Stomach (tissue), 4 donors: ENCODE measurements at regions not wholly inside any gene's neighbourhood (a gene's known extent, or its start where the extent isn't known, plus 50 kb on each side); places are given as distances from the start of the nearest gene placed in this dataset.

Source experiments
- CTCF ChIP-seq, 7 experiments: fragments of 450-650 bp in 4 of 7; fragments of 200-600 bp in 3 of 7; sonication (generic) in 3 of 7; IDR thresholded peaks; one replicate each; pipeline ENCODE4 v1.5.1; 2016 to 2019; ENCODE audit warnings: antibody characterized with exemption in 7 of 7, control low read depth in 2 of 7, mild to moderate bottlenecking in 1 of 7
- EP300 ChIP-seq: sonication (generic); formaldehyde crosslinking; IDR thresholded peaks from one replicate; pipeline ENCODE4 v1.6.1; 2017; ENCODE audit warnings: antibody characterized with exemption
- POLR2A ChIP-seq, 4 donors: fragments of 450-650 bp; IDR thresholded peaks; one replicate each; pipeline ENCODE4 v1.6.1; 2016; ENCODE audit warnings: antibody characterized with exemption in 4 of 4, control low read depth in 2 of 4, mild to moderate bottlenecking in 1 of 4, moderate library complexity in 1 of 4
- POLR2AphosphoS5 ChIP-seq, 3 donors: sonication (generic); formaldehyde crosslinking; IDR thresholded peaks; one replicate each; pipeline ENCODE4 v1.6.1; 2016; ENCODE audit warnings: antibody characterized with exemption in 3 of 3

GRCh38 chr2:19141234-19142004 is 217.0 kb downstream of the OSR1 start:
- no peak for TF ChIP-seq CTCF (IDR thresholded peaks at IDR 0.05)
- TF ChIP-seq POLR2A (IDR thresholded peaks at IDR 0.05), result no peak
- no peak for TF ChIP-seq POLR2AphosphoS5 (IDR thresholded peaks at IDR 0.05)
- no peak for TF ChIP-seq EP300
